ENCODE measurements at regions not wholly inside any gene's neighbourhood (a gene's known extent, or its start where the extent isn't known, plus 50 kb on each side); places are given as distances from the start of the nearest gene placed in this dataset.

GRCh38 chr12:15035185-15035584, 62.3 kb downstream of the PDE6H start:
- TF ChIP-seq CTCF (IDR thresholded peaks at IDR 0.05) (no peak), CEBPB (IDR thresholded peaks at IDR 0.05) (no peak)

All from A549 (cell line).